AG04449 (cell line): ENCODE measurements at regions not wholly inside any gene's neighbourhood (a gene's known extent, or its start where the extent isn't known, plus 50 kb on each side); places are given as distances from the start of the nearest gene placed in this dataset.
"Not testable (repeated sequence)": the region's sequence is repeated elsewhere in the genome, so short reads cannot be mapped to it uniquely, and the experiment has no call there.

Source experiments
- CTCF ChIA-PET: fragments of 350-600 bp; formaldehyde crosslinking; extraction: SDS; loops from one replicate; lab custom pipeline; 2021; ENCODE audit warnings: antibody characterized with exemption; lab: Yijun Ruan, JAX
- POLR2A ChIA-PET: fragments of 400-600, 350-600 bp; formaldehyde crosslinking; extraction: SDS; loops from one replicate; lab custom pipeline; 2020; ENCODE audit warnings: antibody characterized with exemption, inconsistent platforms; lab: Yijun Ruan, JAX
- DNase-seq: peaks from one replicate; pipeline ENCODE4 v3.0.0-alpha.2; 2010; ENCODE audit warnings: low read depth, low spot score
- H3K4me3 ChIP-seq: 2 replicates; pipeline ENCODE4 v1.5.1; 2011; ENCODE audit warnings: low read depth, mild to moderate bottlenecking, control low read depth, low read length
- TF ChIP-seq, protein P1 (sequence below): IDR thresholded peaks from one replicate; pipeline ENCODE4 v1.5.1; 2011; ENCODE audit warnings: mild to moderate bottlenecking, moderate library complexity, low read length, control low read depth, inconsistent platforms; ENCODE audit not compliant: insufficient read depth; ENCODE audit errors: missing control alignments

GRCh38 chrX:964831-965416, 247.5 kb downstream of the CRLF2 start:
- no peak overlapping the region for H3K4me3 ChIP-seq
- ChIA-PET POLR2A (no interaction called here), CTCF (no interaction called here)
- TF ChIP-seq, protein P1, sequence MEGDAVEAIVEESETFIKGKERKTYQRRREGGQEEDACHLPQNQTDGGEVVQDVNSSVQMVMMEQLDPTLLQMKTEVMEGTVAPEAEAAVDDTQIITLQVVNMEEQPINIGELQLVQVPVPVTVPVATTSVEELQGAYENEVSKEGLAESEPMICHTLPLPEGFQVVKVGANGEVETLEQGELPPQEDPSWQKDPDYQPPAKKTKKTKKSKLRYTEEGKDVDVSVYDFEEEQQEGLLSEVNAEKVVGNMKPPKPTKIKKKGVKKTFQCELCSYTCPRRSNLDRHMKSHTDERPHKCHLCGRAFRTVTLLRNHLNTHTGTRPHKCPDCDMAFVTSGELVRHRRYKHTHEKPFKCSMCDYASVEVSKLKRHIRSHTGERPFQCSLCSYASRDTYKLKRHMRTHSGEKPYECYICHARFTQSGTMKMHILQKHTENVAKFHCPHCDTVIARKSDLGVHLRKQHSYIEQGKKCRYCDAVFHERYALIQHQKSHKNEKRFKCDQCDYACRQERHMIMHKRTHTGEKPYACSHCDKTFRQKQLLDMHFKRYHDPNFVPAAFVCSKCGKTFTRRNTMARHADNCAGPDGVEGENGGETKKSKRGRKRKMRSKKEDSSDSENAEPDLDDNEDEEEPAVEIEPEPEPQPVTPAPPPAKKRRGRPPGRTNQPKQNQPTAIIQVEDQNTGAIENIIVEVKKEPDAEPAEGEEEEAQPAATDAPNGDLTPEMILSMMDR = no peak
- no peak for DNase-seq

GRCh38 chrX:960821-961220, 251.6 kb downstream of the CRLF2 start:
- TF ChIP-seq, protein P1 = no peak
- DNase-seq = no peak
- ChIA-PET POLR2A (no interaction called here), CTCF (no interaction called here)
- no peak overlapping the region for H3K4me3 ChIP-seq

DNA sequence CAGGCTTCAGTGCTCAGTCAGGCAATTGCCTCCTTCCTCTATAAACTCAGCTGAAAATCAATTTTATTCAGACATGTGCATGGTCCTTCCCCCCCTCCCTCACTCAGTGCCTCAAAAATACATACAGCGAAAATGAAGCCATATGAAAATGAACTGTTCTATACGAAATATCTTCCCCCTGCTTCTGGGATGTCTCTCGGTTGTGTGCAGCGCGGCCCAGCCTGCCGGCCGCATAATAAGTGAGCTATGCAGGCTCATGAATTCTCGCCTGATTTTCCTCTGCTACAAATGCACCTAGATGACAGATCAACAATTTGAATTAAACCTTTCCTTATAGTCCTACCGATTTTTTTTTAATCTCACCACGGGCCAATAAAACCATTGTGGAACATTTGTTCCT, 252.9 kb downstream of the CRLF2 start:
- no peak overlapping the region for H3K4me3 ChIP-seq
- DNase-seq = no peak
- TF ChIP-seq, protein P1 = no peak
- ChIA-PET CTCF (no interaction called here), POLR2A (no interaction called here)

GRCh38 chrX:955168-955781, 257.2 kb downstream of the CRLF2 start:
- H3K4me3 ChIP-seq, CTCF ChIA-PET, POLR2A ChIA-PET: not testable (repeated sequence)

DNA sequence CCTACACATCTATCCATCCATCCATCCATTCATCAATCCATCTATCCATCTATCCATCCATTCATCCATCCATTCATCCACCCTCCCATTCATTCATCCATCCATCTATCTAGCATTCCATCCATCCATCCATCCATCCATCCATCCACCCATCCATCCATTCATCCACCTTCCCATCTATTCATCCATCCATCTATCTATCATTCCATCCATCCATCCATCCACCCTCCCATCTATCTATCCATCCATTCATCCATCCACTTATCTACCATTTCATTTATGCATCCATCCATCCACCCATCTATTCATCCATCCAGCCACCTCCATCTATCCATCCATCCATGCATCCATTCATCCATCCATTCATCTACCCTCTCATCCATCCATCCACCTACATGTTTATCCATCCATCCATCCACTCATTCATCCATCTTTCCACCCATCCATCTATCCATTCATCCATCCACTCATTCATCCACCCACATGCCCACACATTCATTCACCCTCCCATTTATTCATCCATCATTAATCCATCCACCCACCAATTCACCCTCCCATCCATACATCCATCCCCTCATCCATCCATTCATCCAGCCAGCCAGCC, 258.5 kb downstream of the CRLF2 start:
- DNase-seq = no peak
- ChIA-PET POLR2A (no interaction called here), CTCF (no interaction called here)
- no peak overlapping the region for H3K4me3 ChIP-seq
- TF ChIP-seq, protein P1 = no peak

More at GRCh38 chrX:955168-955781, 257.2 kb downstream of the CRLF2 start:
- DNase-seq = not testable (repeated sequence)

GRCh38 chrX:952816-953215, 259.6 kb downstream of the CRLF2 start:
- POLR2A ChIA-PET = no interaction called here
- no peak overlapping the region for H3K4me3 ChIP-seq
- DNase-seq = no peak
- CTCF ChIA-PET = no interaction called here
- TF ChIP-seq, protein P1 = no peak

DNA sequence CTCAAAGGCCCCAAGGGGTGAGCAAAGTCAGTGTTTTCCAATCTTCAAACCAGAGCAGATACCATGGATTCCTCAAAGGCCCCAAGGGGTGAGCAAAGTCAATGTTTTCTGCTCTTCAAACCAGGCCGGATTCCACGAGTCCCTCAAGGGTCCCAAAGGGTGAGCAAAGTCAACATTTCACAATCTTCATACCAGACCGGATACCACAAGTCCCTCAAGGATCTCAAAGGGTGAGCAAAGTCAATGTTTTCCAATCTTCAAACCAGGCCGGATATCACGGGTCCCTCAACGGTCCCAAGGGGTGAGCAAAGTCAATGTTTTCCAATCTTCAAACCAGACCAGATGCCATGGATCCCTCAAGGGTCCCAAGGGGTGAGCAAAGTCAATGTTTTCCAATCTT, 265.2 kb downstream of the CRLF2 start:
- POLR2A ChIA-PET, H3K4me3 ChIP-seq, DNase-seq, CTCF ChIA-PET: not testable (repeated sequence)
